CD4-positive, CD25-positive, alpha-beta regulatory T cell (primary cell): ENCODE measurements at regions not wholly inside any gene's neighbourhood (a gene's known extent, or its start where the extent isn't known, plus 50 kb on each side); places are given as distances from the start of the nearest gene placed in this dataset.

ENCODE experiments used
- ATAC-seq, 2 donors: fragments of 150-1000 bp; cut with Tn5 transposase; one replicate each; pipeline ENCODE4 v1.10.0; 2021; ENCODE audit warnings: low read depth in 2 of 2, moderate number of reproducible peaks in 2 of 2, moderate library complexity in 1 of 2
- DNase-seq, 3 donors: peaks; one replicate each; pipeline versions ENCODE4 v3.0.0 to v3.0.0-alpha.2; 2012 to 2022; ENCODE audit warnings: mixed read lengths in 1 of 3
- H3K27ac ChIP-seq: one replicate; pipeline ENCODE4 v1.7.0; 2013; ENCODE audit warnings: mild to moderate bottlenecking, low read length; ENCODE audit not compliant: insufficient read depth, poor library complexity, severe bottlenecking
- H3K27me3 ChIP-seq: one replicate; pipeline ENCODE4 v1.7.0; 2013; ENCODE audit warnings: low read length; ENCODE audit not compliant: control insufficient read depth, insufficient read depth
- H3K36me3 ChIP-seq: one replicate; pipeline ENCODE4 v1.7.0; 2013; ENCODE audit warnings: mild to moderate bottlenecking, low read length, moderate library complexity; ENCODE audit not compliant: control insufficient read depth, insufficient read depth
- H3K4me1 ChIP-seq: 2 replicates; pipeline ENCODE4 v1.7.0; 2013; ENCODE audit warnings: mild to moderate bottlenecking, low read length; ENCODE audit not compliant: insufficient read depth, control insufficient read depth, poor library complexity, severe bottlenecking
- H3K4me3 ChIP-seq: one replicate; pipeline ENCODE4 v1.7.0; 2013; ENCODE audit warnings: low read depth, mild to moderate bottlenecking, low read length, moderate library complexity
- H3K9me3 ChIP-seq, 2 experiments: 1 replicate in 1 of 2; 2 replicates in 1 of 2; pipeline ENCODE4 v1.7.0; 2013; ENCODE audit warnings: low read length in 2 of 2, mild to moderate bottlenecking in 1 of 2, moderate library complexity in 1 of 2; ENCODE audit not compliant: control insufficient read depth in 2 of 2
- H3K27ac Mint-ChIP-seq, 3 donors: one replicate each; pipeline ENCODE4 v1.8.0; 2020 to 2022; ENCODE audit warnings: mild to moderate bottlenecking in 3 of 3, mixed read lengths in 3 of 3, moderate library complexity in 2 of 3
- H3K27me3 Mint-ChIP-seq: one replicate; pipeline ENCODE4 v1.8.0; 2022; ENCODE audit warnings: mild to moderate bottlenecking, mixed read lengths
- H3K36me3 Mint-ChIP-seq: one replicate; pipeline ENCODE4 v1.8.0; 2020; ENCODE audit warnings: mixed read lengths
- H3K4me1 Mint-ChIP-seq, 4 donors: one replicate each; pipeline ENCODE4 v1.8.0; 2020 to 2022; ENCODE audit warnings: mixed read lengths in 4 of 4, mild to moderate bottlenecking in 1 of 4
- H3K4me3 Mint-ChIP-seq, 4 donors: one replicate each; pipeline ENCODE4 v1.8.0; 2020 to 2022; ENCODE audit warnings: mild to moderate bottlenecking in 4 of 4, mixed read lengths in 4 of 4, moderate library complexity in 3 of 4
- H3K9me3 Mint-ChIP-seq, 7 donors: one replicate each; pipeline ENCODE4 v1.8.0; 2020 to 2022; ENCODE audit warnings: mixed read lengths in 7 of 7, mild to moderate bottlenecking in 3 of 7, moderate library complexity in 2 of 7

DNA sequence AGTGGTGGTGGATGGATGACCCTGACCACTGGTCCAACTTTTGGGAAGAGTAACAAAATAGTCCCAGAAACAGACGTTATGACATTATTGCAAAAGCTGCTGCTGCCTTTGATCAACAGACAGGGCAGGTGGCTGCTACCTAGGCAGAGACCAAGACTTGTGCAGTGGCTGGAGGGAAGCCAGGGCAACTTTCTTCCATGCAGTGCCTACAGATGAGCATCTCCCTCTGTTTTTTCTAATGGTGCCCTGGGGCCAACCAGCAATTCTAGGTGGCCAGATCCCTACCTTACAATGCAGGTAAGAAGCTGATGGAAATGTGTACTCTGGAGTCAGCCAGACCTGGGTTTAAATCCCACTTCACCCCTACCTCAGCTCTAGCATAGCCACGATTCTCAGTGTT lies 283.1 kb upstream of the POU3F1 start:
- DNase-seq (no peak), ATAC-seq (no peak)
- Mint-ChIP-seq H3K27ac (no peak overlapping the region), H3K4me3 (no peak overlapping the region), H3K4me1 (no peaks in the 10 kb centered on the region), H3K9me3 (peaks cover 0 to 6% (median 0%) of the 10 kb centered on the region in 7 donors), H3K27me3 (peaks cover 5% of the 10 kb centered on the region), H3K36me3 (no peaks in the 10 kb centered on the region)
- Histone ChIP-seq H3K27ac (no peak overlapping the region), H3K27me3 (peaks cover 5% of the 10 kb centered on the region), H3K36me3 (no peaks in the 10 kb centered on the region), H3K4me1 (no peaks in the 10 kb centered on the region), H3K9me3 (no peaks in the 10 kb centered on the region), H3K4me3 (no peak overlapping the region)

DNA sequence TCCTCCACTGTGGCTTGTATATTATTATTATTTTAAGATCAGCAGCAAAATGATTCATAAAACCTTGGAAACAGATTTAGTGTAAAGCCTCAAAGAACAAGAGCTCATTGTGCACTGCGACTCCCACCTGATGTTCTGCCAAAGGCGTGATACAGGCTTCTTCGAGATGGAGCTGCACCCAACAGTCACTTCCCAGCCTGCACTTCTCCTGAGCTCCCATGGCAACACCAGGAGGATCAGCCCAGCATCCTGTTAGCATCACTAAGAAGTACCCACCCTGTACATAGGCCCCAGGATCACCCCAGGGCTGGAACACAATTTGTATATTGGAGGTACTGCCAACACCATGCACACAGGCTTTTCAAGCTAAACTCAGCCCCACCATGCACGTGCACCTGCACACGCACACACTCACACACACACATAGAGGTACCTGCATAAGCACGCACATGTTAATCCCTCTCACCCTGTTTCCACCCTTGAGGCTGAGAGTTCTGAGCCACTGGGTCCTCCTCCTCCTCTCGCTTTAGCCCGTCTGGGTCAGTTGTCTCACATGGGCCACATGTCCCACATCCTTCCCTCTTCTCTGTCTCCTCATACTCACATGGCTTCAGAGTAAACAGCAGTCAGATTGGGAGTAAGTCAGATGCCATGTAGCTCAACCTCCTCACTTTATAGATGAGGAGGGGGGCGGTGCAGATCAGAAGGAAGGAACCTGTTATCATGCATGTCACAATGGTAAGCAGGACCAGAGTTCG lies 281.9 kb upstream of the POU3F1 start:
- ATAC-seq (no peak), DNase-seq (no peak)
- Mint-ChIP-seq H3K36me3 (no peaks in the 10 kb centered on the region), H3K27ac (no peak overlapping the region), H3K4me1 (no peaks in the 10 kb centered on the region), H3K27me3 (peaks cover 5% of the 10 kb centered on the region), H3K9me3 (peaks cover 0 to 6% (median 0%) of the 10 kb centered on the region in 7 donors), H3K4me3 (no peak overlapping the region)
- no peaks in the 10 kb centered on the region for H3K36me3 ChIP-seq
- no peaks in the 10 kb centered on the region for H3K9me3 ChIP-seq
- peaks cover 6% of the 10 kb centered on the region for H3K27me3 ChIP-seq
- no peak overlapping the region for H3K4me3 ChIP-seq
- no peaks in the 10 kb centered on the region for H3K4me1 ChIP-seq
- H3K27ac ChIP-seq = no peak overlapping the region

DNA sequence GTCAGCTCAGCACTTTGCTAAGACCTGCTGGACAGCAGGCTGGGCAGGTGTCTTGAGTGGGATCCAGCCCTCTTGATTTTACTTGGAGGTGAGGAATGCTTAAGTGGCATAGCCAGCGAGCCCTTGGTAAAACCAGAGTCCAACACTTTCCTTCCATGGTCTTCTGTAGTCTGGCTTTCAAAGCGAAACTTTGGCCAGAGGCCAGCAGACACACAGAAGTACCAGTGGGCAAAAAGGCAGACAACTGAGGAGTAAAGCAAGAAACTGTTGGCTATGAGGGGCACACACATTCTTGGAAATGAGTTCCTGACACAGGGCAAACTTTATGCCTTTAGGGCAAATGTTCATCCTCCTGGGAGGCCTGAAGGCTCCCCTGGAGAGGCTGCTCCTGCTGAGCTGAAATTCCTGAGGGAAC lies 281.0 kb upstream of the POU3F1 start:
- Histone ChIP-seq H3K27me3 (peaks cover 6% of the 10 kb centered on the region), H3K36me3 (no peaks in the 10 kb centered on the region), H3K4me1 (no peaks in the 10 kb centered on the region), H3K4me3 (no peak overlapping the region), H3K27ac (no peak overlapping the region), H3K9me3 (no peaks in the 10 kb centered on the region)
- H3K4me3 Mint-ChIP-seq = no peak overlapping the region
- DNase-seq (no peak), ATAC-seq (no peak)
- H3K4me1 Mint-ChIP-seq = no peaks in the 10 kb centered on the region
- peaks cover 12% of the 10 kb centered on the region for H3K27me3 Mint-ChIP-seq
- peaks cover 0 to 6% (median 0%) of the 10 kb centered on the region in 7 donors for H3K9me3 Mint-ChIP-seq
- H3K27ac Mint-ChIP-seq = no peak overlapping the region
- H3K36me3 Mint-ChIP-seq = no peaks in the 10 kb centered on the region

DNA sequence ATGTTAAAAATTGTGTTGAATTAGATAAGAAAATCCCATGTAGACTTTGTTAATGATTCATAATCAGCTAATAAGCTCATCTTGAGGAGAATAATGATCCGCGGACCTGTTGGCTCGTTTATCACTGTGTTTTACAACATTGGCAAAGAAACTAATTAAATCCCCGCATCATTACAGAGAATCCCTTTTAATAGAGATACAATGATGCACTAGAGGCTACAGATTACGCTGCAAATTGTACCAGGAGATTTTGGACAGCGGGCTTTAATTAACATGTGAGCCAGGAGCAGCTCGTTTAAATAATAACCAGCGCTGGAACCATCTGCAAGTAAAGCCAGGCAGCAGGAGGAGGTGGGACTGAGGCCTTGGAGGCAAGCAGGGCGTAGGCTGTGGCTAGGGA lies 280.3 kb upstream of the POU3F1 start:
- Mint-ChIP-seq H3K4me1 (no peaks in the 10 kb centered on the region), H3K27ac (no peak overlapping the region), H3K4me3 (no peak overlapping the region), H3K36me3 (no peaks in the 10 kb centered on the region), H3K9me3 (peaks cover 0 to 6% (median 0%) of the 10 kb centered on the region in 7 donors), H3K27me3 (peaks cover 17% of the 10 kb centered on the region)
- DNase-seq (no peak), ATAC-seq (no peak)
- H3K36me3 ChIP-seq = no peaks in the 10 kb centered on the region
- H3K27ac ChIP-seq = no peak overlapping the region
- H3K4me3 ChIP-seq = no peak overlapping the region
- H3K27me3 ChIP-seq = peaks cover 6% of the 10 kb centered on the region
- no peaks in the 10 kb centered on the region for H3K4me1 ChIP-seq
- H3K9me3 ChIP-seq = no peaks in the 10 kb centered on the region

DNA sequence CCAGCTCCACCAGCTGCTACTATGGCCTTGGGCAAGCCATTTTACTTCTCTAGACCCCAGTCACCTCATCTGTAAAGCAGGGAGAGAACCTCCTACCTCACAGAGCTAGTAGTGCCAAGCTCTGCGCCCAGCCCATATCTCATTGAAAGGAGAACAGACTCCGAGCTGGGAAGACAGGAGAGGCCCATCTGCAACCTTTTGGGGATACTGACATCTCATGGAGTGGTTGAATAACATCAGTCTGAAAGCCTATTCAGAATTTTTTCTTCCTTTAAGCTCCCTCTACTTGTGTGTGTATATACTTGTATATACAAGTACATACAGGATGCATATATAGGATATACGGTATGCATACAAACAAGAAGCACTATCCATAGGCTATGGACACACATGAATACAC lies 279.5 kb upstream of the POU3F1 start:
- no peak for DNase-seq
- H3K27ac Mint-ChIP-seq = no peak overlapping the region
- H3K36me3 Mint-ChIP-seq = no peaks in the 10 kb centered on the region
- H3K4me3 Mint-ChIP-seq = no peak overlapping the region
- H3K9me3 Mint-ChIP-seq = peaks cover 0 to 6% (median 0%) of the 10 kb centered on the region in 7 donors
- Histone ChIP-seq H3K27ac (no peak overlapping the region), H3K4me1 (no peaks in the 10 kb centered on the region), H3K4me3 (no peak overlapping the region), H3K9me3 (no peaks in the 10 kb centered on the region), H3K27me3 (peaks cover 6% of the 10 kb centered on the region), H3K36me3 (no peaks in the 10 kb centered on the region)
- no peaks in the 10 kb centered on the region for H3K4me1 Mint-ChIP-seq
- ATAC-seq = no peak
- peaks cover 19% of the 10 kb centered on the region for H3K27me3 Mint-ChIP-seq

DNA sequence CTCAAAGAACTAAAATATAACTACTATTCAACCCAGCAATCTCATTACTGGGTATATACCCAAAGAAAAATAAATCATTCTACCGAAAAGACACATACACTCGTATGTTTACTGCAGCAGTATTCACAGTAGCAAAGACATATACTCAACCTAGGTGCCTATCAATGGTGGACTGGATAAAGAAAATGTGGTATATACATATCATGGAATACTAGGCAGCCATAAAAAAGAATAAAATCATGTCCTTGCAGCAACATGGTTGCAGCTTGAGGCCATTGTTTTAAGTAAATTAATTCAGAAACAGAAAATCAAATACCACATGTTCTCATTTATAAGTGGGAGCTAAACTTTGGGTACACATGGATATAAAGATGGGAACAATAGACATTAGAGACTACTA lies 266.2 kb upstream of the POU3F1 start:
- H3K36me3 ChIP-seq = no peaks in the 10 kb centered on the region
- Mint-ChIP-seq H3K4me3 (no peak overlapping the region), H3K4me1 (no peaks in the 10 kb centered on the region), H3K36me3 (no peaks in the 10 kb centered on the region), H3K9me3 (peaks cover 0 to 4% (median 0%) of the 10 kb centered on the region in 7 donors), H3K27ac (no peak overlapping the region), H3K27me3 (peaks cover 48% of the 10 kb centered on the region)
- DNase-seq (no peak), ATAC-seq (no peak)
- peaks cover 16% of the 10 kb centered on the region for H3K27me3 ChIP-seq
- H3K4me3 ChIP-seq = no peak overlapping the region
- no peaks in the 10 kb centered on the region for H3K9me3 ChIP-seq
- H3K4me1 ChIP-seq = no peaks in the 10 kb centered on the region
- no peak overlapping the region for H3K27ac ChIP-seq

DNA sequence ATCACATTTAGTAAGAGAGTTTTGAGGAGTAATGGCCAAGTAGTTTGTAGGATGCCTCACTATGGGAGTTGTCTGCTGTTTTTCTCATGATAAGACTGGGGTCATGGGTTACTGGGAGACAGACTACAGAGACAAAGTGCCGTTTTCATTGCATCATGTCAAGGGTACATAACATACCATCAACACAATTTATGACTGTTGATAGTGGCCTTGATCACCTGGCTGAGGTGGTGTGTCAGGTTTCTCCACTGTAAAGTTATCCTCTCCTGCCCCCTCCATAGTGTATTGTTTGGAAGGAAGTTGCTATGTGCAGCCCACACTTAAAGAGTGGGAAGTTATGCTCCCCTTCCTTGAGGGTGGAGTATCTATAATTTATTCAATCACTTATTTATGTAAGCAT lies 263.5 kb upstream of the POU3F1 start:
- no peak for DNase-seq
- Histone ChIP-seq H3K27me3 (peaks cover 14% of the 10 kb centered on the region), H3K27ac (no peak overlapping the region), H3K9me3 (no peaks in the 10 kb centered on the region), H3K4me3 (no peak overlapping the region), H3K36me3 (no peaks in the 10 kb centered on the region), H3K4me1 (no peaks in the 10 kb centered on the region)
- no peak overlapping the region for H3K27ac Mint-ChIP-seq
- H3K27me3 Mint-ChIP-seq = peaks cover 50% of the 10 kb centered on the region
- H3K36me3 Mint-ChIP-seq = no peaks in the 10 kb centered on the region
- no peaks in the 10 kb centered on the region for H3K4me1 Mint-ChIP-seq
- no peak for ATAC-seq
- no peak overlapping the region for H3K4me3 Mint-ChIP-seq
- peaks cover 0 to 4% (median 0%) of the 10 kb centered on the region in 7 donors for H3K9me3 Mint-ChIP-seq

DNA sequence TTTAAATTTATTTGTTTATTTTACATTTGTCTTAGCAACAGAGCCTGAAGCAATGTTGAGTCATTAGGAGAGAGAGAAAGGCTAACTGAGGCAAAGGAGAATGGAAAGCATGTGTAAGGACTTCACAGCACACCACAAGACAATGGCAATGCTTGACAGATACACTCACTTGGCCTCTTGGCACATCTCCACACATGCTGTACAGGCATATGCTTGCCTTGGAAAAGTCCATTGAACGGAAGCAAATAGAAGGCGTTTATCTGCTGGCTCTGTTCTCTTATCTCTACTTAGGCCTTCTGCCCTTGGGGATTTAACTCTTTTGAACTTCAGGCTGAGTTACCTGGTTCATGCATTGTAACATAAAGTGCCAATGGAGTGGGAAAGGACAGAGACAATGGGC lies 262.2 kb upstream of the POU3F1 start:
- Mint-ChIP-seq H3K27ac (no peak overlapping the region), H3K4me1 (no peaks in the 10 kb centered on the region), H3K36me3 (no peaks in the 10 kb centered on the region), H3K27me3 (peaks cover 61% of the 10 kb centered on the region), H3K9me3 (peaks cover 0 to 4% (median 0%) of the 10 kb centered on the region in 7 donors), H3K4me3 (no peak overlapping the region)
- Histone ChIP-seq H3K9me3 (no peaks in the 10 kb centered on the region), H3K4me3 (no peak overlapping the region), H3K27ac (no peak overlapping the region), H3K27me3 (peaks cover 15% of the 10 kb centered on the region), H3K36me3 (no peaks in the 10 kb centered on the region), H3K4me1 (no peaks in the 10 kb centered on the region)
- DNase-seq (no peak), ATAC-seq (no peak)
